ENCODE measurements at regions not wholly inside any gene's neighbourhood (a gene's known extent, or its start where the extent isn't known, plus 50 kb on each side); places are given as distances from the start of the nearest gene placed in this dataset.

DNA sequence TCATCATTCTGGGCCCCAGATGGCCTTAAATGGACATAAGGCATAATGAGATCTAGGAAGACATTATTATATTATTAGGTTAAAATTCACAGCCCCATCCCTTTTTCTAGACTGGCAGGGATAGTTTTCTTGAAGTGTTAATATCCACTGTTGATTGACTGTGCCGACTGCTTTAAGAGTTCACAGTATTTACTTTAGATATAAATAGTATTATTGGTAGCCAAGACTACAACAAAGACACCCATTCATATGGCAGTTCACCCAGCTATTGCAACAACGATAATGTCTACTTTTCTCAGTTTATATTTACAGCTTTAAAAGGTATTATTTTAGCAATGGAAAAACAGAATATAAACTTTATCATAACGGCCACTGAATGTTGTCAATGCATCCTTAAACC lies 922.2 kb upstream of the POU3F4 start:
- no peaks in the 10 kb centered on the region for H3K36me3 ChIP-seq (ENCODE audit: low read depth)
- TF ChIP-seq, protein P1, sequence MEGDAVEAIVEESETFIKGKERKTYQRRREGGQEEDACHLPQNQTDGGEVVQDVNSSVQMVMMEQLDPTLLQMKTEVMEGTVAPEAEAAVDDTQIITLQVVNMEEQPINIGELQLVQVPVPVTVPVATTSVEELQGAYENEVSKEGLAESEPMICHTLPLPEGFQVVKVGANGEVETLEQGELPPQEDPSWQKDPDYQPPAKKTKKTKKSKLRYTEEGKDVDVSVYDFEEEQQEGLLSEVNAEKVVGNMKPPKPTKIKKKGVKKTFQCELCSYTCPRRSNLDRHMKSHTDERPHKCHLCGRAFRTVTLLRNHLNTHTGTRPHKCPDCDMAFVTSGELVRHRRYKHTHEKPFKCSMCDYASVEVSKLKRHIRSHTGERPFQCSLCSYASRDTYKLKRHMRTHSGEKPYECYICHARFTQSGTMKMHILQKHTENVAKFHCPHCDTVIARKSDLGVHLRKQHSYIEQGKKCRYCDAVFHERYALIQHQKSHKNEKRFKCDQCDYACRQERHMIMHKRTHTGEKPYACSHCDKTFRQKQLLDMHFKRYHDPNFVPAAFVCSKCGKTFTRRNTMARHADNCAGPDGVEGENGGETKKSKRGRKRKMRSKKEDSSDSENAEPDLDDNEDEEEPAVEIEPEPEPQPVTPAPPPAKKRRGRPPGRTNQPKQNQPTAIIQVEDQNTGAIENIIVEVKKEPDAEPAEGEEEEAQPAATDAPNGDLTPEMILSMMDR (IDR thresholded peaks at IDR 0.05; ENCODE audit: poor library complexity, severe bottlenecking) = no peak
- no peaks in the 10 kb centered on the region for H3K27me3 ChIP-seq (ENCODE audit: insufficient read depth, poor library complexity, severe bottlenecking)
- H3K27ac ChIP-seq (ENCODE audit: poor library complexity, severe bottlenecking) = no peak overlapping the region
- no peak overlapping the region for H3K4me3 ChIP-seq (ENCODE audit: severe bottlenecking)
- ATAC-seq (ENCODE audit: low read depth) (no peak), DNase-seq (ENCODE audit: low spot score) (no peak)
- H3K9me3 ChIP-seq (ENCODE audit: severe bottlenecking) = no peaks in the 10 kb centered on the region
- peaks cover 5% of the 10 kb centered on the region for H3K4me1 ChIP-seq (ENCODE audit: insufficient read depth, poor library complexity, severe bottlenecking)

DNA sequence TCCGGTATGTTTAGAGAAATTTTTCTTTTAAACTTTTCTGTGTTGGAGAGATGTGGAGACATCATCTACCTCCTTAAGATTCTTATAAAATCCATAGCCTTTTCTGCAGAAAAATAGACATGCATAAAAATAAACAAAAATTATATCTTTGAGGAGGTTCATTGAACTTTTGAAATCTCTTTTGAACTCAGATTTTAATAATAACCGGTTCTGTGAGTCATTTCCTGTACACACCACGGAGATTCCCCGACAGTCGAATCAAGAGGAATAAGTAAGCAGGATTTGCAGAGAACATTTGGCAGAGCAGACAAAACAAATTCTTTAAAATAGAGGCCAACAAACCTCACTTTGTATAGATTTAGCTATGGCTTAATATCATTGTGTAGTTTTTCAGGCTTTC lies 918.7 kb upstream of the POU3F4 start:
- TF ChIP-seq, protein P1 (IDR thresholded peaks at IDR 0.05; ENCODE audit: poor library complexity, severe bottlenecking) = no peak
- DNase-seq (ENCODE audit: low spot score) = no peak
- Histone ChIP-seq H3K27me3 (ENCODE audit: insufficient read depth, poor library complexity, severe bottlenecking) (no peaks in the 10 kb centered on the region), H3K27ac (ENCODE audit: poor library complexity, severe bottlenecking) (peak overlapping the region; percentile 48), H3K4me1 (ENCODE audit: insufficient read depth, poor library complexity, severe bottlenecking) (peaks cover 5% of the 10 kb centered on the region), H3K36me3 (ENCODE audit: low read depth) (no peaks in the 10 kb centered on the region), H3K9me3 (ENCODE audit: severe bottlenecking) (no peaks in the 10 kb centered on the region), H3K4me3 (ENCODE audit: severe bottlenecking) (no peak overlapping the region)
- peak; percentile 58; the same call in 2 of the 3 replicates for ATAC-seq (ENCODE audit: low read depth)

DNA sequence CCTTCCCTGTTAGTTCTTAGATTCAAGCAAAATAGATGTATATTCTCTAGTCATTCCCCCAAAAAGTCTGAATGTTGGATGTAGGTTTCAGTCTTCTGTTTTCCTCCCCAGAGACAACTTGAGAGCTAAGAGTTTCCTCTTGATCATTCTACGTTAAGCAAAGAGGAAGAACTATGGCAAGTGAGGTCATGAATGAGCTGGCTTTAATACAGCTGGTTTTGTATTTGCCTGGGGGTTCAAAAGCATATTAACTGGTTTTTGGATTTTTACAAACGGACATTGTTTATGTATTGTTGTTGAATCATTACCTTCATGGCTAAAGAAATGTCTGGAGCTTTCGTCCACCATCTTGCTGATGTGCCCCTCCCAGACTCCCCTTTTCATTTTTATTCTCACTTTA lies 916.7 kb upstream of the POU3F4 start:
- Histone ChIP-seq H3K27ac (ENCODE audit: poor library complexity, severe bottlenecking) (no peak overlapping the region), H3K4me3 (ENCODE audit: severe bottlenecking) (no peak overlapping the region), H3K36me3 (ENCODE audit: low read depth) (no peaks in the 10 kb centered on the region), H3K4me1 (ENCODE audit: insufficient read depth, poor library complexity, severe bottlenecking) (peaks cover 5% of the 10 kb centered on the region), H3K9me3 (ENCODE audit: severe bottlenecking) (no peaks in the 10 kb centered on the region), H3K27me3 (ENCODE audit: insufficient read depth, poor library complexity, severe bottlenecking) (no peaks in the 10 kb centered on the region)
- TF ChIP-seq, protein P1 (IDR thresholded peaks at IDR 0.05; ENCODE audit: poor library complexity, severe bottlenecking) = no peak
- ATAC-seq (ENCODE audit: low read depth) (no peak), DNase-seq (ENCODE audit: low spot score) (no peak)

DNA sequence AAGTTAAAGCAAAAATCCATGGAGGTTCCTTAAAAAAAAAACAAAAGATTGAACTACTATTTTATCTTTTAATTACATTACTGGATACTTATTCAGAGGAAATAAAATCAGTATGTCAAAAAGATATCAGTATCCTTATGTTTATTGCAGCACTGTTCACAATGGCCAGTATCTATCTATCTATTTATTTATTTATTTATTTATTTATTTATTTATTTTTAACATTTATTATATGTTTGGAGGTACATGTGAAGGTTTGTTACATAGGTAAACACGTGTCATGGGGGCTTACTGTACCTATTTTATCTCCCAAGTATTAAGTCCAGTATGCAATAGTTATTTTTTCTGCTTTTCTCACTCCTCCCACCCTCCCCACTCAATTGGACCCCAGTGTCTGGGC lies 881.1 kb upstream of the POU3F4 start:
- TF ChIP-seq, protein P1 (IDR thresholded peaks at IDR 0.05; ENCODE audit: poor library complexity, severe bottlenecking) = no peak
- H3K36me3 ChIP-seq (ENCODE audit: low read depth) = no peaks in the 10 kb centered on the region
- ATAC-seq (ENCODE audit: low read depth) (no peak), DNase-seq (ENCODE audit: low spot score) (no peak)
- no peaks in the 10 kb centered on the region for H3K27me3 ChIP-seq (ENCODE audit: insufficient read depth, poor library complexity, severe bottlenecking)
- no peaks in the 10 kb centered on the region for H3K9me3 ChIP-seq (ENCODE audit: severe bottlenecking)
- no peak overlapping the region for H3K27ac ChIP-seq (ENCODE audit: poor library complexity, severe bottlenecking)
- no peaks in the 10 kb centered on the region for H3K4me1 ChIP-seq (ENCODE audit: insufficient read depth, poor library complexity, severe bottlenecking)
- no peak overlapping the region for H3K4me3 ChIP-seq (ENCODE audit: severe bottlenecking)

DNA sequence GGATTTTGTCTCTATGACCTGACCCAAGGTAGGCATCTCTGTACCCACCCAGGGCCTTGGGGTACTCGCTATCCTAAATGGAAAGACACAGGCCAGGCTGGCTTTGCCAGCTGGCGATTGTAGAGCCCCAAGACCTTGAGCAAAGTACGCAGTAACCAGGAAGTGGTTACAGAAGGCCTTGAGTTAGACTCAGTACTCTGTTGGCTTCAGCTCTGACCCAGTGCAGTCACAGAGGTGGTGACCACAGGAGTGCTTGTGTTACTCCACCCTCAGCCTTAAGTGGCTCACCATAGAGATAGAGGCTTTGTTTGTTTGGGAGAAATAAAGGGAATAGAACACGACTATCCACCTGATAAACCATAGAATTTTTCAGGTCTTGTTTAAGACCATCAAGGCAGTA lies 880.5 kb upstream of the POU3F4 start:
- H3K36me3 ChIP-seq (ENCODE audit: low read depth) = no peaks in the 10 kb centered on the region
- H3K27ac ChIP-seq (ENCODE audit: poor library complexity, severe bottlenecking) = no peak overlapping the region
- no peaks in the 10 kb centered on the region for H3K27me3 ChIP-seq (ENCODE audit: insufficient read depth, poor library complexity, severe bottlenecking)
- ATAC-seq (ENCODE audit: low read depth) (no peak), DNase-seq (ENCODE audit: low spot score) (no peak)
- TF ChIP-seq, protein P1 (IDR thresholded peaks at IDR 0.05; ENCODE audit: poor library complexity, severe bottlenecking) = no peak
- no peaks in the 10 kb centered on the region for H3K9me3 ChIP-seq (ENCODE audit: severe bottlenecking)
- H3K4me3 ChIP-seq (ENCODE audit: severe bottlenecking) = no peak overlapping the region
- H3K4me1 ChIP-seq (ENCODE audit: insufficient read depth, poor library complexity, severe bottlenecking) = no peaks in the 10 kb centered on the region
